ENCODE measurements at regions not wholly inside any gene's neighbourhood (a gene's known extent, or its start where the extent isn't known, plus 50 kb on each side); places are given as distances from the start of the nearest gene placed in this dataset.
"Not testable (repeated sequence)": the region's sequence is repeated elsewhere in the genome, so short reads cannot be mapped to it uniquely, and the experiment has no call there.

- POLR2A ChIA-PET, CTCF ChIA-PET: not testable (repeated sequence)
- peak; percentile 44 for DNase-seq (ENCODE audit: extremely low spot score)
- TF ChIP-seq L3MBTL2 (conservative IDR thresholded peaks at IDR 0.05): peak; percentile 53
Measured at GRCh38 chr10:46786518-46787320, 124.5 kb upstream of the PTPN20 start.

- peak; percentile 1 for DNase-seq (ENCODE audit: extremely low spot score)
- TF ChIP-seq PKNOX1 (IDR thresholded peaks at IDR 0.05) (peak; percentile 85), L3MBTL2 (conservative IDR thresholded peaks at IDR 0.05) (no peak)
- POLR2A ChIA-PET: no interaction called here
- CTCF ChIA-PET: no interaction called here
Measured at GRCh38 chr10:46787321-46787615, 124.0 kb upstream of the PTPN20 start.

- POLR2A ChIA-PET, CTCF ChIA-PET: not testable (repeated sequence)
Measured at GRCh38 chr10:46792657-46793357, 118.4 kb upstream of the PTPN20 start.

GRCh38 chr10:46796351-46796750, 114.9 kb upstream of the PTPN20 start:
- DNase-seq (ENCODE audit: extremely low spot score); CTCF ChIA-PET; POLR2A ChIA-PET: not testable (repeated sequence)

More at GRCh38 chr10:46792657-46793357, 118.4 kb upstream of the PTPN20 start:
- not testable (repeated sequence) for DNase-seq (ENCODE audit: extremely low spot score)

GRCh38 chr10:46802010-46802409, 109.2 kb upstream of the PTPN20 start:
- CTCF ChIA-PET; DNase-seq (ENCODE audit: extremely low spot score): not testable (repeated sequence)

GRCh38 chr10:46803082-46803481, 108.1 kb upstream of the PTPN20 start:
- POLR2A ChIA-PET, CTCF ChIA-PET: not testable (repeated sequence)

More at GRCh38 chr10:46802010-46802409, 109.2 kb upstream of the PTPN20 start:
- POLR2A ChIA-PET: not testable (repeated sequence)

GRCh38 chr10:46810222-46810621, 101.0 kb upstream of the PTPN20 start:
- CTCF ChIA-PET; DNase-seq (ENCODE audit: extremely low spot score); POLR2A ChIA-PET: not testable (repeated sequence)

More at GRCh38 chr10:46803082-46803481, 108.1 kb upstream of the PTPN20 start:
- DNase-seq (ENCODE audit: extremely low spot score): not testable (repeated sequence)

GRCh38 chr10:46816126-46816525, 95.1 kb upstream of the PTPN20 start:
- DNase-seq (ENCODE audit: extremely low spot score); CTCF ChIA-PET; POLR2A ChIA-PET: not testable (repeated sequence)

GRCh38 chr10:46840393-46841050, 70.7 kb upstream of the PTPN20 start:
- DNase-seq (ENCODE audit: extremely low spot score); CTCF ChIA-PET; POLR2A ChIA-PET: not testable (repeated sequence)

GRCh38 chr10:46841051-46841593, 70.1 kb upstream of the PTPN20 start:
- DNase-seq (ENCODE audit: extremely low spot score); CTCF ChIA-PET; POLR2A ChIA-PET: not testable (repeated sequence)

GRCh38 chr10:46845194-46845593, 66.0 kb upstream of the PTPN20 start:
- POLR2A ChIA-PET; CTCF ChIA-PET; DNase-seq (ENCODE audit: extremely low spot score): not testable (repeated sequence)

- POLR2A ChIA-PET; CTCF ChIA-PET; DNase-seq (ENCODE audit: extremely low spot score): not testable (repeated sequence)
Measured at GRCh38 chr10:46845640-46846039, 65.6 kb upstream of the PTPN20 start.

- DNase-seq (ENCODE audit: extremely low spot score); POLR2A ChIA-PET; CTCF ChIA-PET: not testable (repeated sequence)
Measured at GRCh38 chr10:46860753-46861152, 50.5 kb upstream of the PTPN20 start.
